ENCODE measurements at regions not wholly inside any gene's neighbourhood (a gene's known extent, or its start where the extent isn't known, plus 50 kb on each side); places are given as distances from the start of the nearest gene placed in this dataset.

DNA sequence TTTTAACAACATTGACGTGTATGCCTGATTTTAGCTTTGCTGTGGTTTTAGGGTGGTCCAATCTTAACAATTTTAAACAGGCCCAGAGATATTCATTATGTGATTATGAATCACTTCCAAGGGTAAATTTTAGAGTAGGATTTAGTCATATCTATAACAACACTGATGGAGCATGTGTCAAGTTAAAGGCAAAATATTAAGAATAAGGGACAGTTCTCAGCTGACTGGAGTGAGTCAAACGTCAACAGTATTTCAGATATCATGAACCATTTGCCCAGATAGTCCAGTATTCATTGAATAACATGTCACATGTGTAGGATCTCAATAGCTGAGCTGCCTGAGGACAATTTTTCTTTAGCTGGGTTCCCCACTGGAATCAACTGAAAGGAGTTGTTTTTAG is 61.3 kb upstream of the VCX2 start:
- DNase-seq (ENCODE audit: low spot score in 2 of 2) (no peak), FAIRE-seq (no peak)

DNA sequence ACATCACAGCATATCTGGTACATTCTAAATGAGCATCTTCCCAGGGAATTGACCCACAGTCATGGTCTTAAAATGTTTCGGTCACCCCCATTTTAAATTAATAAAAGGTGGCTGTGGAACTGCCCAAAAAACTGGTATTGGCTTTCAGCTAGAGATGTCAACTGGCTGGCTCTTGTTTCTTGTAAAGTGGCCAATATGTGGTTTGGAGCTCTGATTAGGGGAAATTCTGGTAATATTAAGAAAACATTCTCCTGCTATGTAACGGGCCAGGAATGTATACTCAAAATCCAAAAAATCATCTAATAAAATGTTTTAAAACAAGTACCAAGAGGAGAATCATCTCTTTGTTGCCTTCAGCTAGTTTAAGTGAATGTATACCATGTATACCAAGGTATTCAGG is 62.0 kb upstream of the VCX2 start:
- DNase-seq (ENCODE audit: low spot score in 2 of 2) (no peak), FAIRE-seq (no peak)

DNA sequence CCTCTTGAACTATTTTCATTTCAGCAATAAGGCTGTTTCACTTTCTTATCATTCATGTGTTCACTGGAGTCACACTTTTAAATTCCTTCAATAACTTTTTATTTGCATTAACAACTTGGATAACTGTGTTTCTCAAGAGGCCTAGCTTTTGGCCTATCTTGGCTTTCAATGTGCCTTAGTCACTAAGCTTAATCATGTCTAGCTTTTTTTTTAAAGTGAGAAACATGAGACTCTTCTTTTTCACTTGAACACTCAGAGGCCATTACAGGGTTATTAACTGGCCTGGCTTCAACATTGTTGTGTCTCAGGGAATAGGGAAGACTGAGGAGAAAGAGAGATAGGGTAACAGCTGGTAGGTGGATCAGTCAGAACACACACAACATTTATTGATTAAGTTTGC is 64.0 kb upstream of the VCX2 start:
- DNase-seq (ENCODE audit: low spot score in 2 of 2) (no peak), FAIRE-seq (no peak)

DNA sequence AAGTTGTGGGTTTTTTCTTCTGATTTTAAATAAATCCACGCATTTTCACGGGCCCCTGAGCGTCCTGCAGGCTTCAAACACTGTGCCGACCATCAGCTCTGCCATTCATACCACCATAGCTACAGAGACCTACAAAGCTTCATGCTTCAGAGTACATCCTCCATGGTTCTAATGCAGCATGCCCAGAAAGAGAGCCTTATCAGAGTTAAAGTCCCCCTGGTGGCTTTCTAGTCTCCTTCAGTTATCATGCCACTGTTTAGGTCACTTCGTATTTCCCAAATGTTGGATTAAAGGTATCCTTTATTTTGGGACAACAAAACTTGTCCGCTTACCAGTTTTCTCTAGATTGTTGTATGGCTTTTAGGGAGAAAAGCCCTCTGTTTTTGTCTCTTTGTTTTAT is 66.7 kb upstream of the VCX2 start:
- FAIRE-seq, result no peak
- DNase-seq (ENCODE audit: low spot score in 2 of 2), result no peak

DNA sequence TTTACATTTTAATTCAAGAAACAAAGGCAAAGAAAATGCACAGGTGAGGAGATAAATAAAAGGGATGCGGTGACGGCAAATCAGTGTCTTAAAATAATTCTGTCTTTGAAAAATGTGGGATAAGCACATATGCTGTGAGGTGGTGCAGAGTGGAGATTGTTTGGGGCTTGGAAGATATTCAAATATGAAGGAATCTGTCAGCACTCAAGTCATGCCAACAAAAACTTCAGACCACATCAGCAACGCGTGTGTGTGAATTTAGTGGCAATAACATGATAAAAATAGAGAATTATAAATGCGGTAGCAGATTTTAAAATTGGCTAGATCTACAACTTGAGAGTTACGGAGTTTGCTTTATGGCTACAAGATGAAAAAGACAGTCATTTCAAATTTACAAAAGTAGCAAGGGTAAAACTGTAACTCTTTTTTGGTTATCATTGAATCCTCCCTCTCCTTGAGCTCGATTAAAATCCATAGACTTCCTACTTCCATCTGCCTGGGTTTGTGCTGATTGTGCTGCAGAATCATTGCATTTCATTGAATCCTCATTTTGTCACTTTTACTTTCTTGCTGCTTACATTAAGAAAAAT is 71.5 kb upstream of the VCX2 start:
- FAIRE-seq, result no peak
- DNase-seq (ENCODE audit: low spot score in 2 of 2), result no peak

DNA sequence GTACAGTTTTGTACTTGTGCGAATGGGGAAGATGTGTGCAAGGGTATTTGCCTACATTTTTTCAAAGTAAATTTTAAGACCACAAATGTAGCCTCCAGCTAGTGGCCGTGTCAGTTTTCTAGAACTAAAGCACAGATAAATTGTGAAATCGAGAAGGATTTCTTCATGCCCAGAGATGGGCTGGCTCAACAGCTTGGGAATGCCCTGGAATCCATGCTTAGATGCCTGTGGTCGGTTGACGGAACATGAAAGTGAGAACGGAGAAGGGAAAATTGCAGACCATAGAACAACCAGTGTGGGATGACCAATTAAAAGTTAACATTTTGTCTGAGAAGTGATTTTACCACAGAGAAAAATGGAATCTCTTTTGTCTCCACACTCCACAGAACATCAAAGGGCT is 73.2 kb upstream of the VCX2 start:
- DNase-seq (ENCODE audit: low spot score in 2 of 2), result no peak
- no peak for FAIRE-seq

DNA sequence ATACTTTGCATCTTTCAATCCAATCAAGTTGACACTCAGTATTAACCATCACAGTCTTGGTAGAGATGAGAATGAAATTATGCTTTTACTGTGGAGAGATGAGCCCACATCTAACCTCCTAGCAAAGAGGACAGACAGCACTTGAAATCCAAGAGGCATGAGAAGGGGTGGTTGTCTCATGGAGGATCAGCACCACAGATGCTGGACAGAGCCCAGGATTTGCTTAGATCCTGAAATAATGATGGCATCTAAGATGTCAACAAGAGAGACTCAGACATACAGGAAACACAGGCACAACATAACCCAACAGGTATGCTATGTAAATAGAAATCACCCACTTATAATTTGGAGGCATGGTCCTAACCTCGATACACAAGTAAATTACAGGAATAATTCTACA is 74.3 kb upstream of the VCX2 start:
- FAIRE-seq (no peak), DNase-seq (ENCODE audit: low spot score in 2 of 2) (no peak)

DNA sequence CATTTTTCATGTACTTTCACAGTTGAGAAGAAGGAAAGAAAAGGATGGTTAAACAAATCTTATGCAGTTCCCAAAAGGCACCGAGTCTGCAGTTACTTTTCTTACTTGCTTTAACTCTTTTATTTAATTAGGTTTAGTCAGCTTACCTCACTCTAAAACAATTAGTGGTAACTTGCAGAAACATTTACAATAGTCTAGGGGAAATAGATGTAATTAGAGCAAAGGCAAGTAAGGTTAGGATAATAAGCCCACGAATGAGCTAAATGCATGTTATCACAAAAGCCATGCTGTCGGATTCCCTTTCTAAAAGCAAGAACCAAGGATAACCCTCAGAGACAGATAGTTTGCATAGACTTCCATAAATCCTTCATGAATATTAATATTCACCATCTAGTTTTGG is 82.0 kb upstream of the VCX2 start:
- FAIRE-seq, result no peak
- no peak for DNase-seq (ENCODE audit: low spot score in 2 of 2)

DNA sequence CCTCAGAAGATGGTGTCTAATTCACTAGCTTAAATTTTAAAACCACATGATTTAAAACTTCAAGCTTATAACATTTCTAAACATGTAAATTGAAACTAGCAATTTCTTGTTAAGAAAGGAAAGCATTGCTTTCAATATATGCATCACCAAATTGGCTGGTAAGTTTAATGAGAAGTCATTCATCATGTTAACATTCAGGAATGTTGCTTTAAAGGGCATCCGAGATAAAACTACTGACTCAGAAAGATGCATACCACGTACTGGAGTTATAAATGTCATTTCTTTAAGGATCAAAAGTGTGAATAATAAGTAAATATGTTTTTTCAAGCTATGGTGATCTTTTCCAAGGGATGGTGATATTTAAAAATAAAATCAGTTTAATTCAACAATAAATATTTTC is 83.3 kb upstream of the VCX2 start:
- FAIRE-seq (no peak), DNase-seq (ENCODE audit: low spot score in 2 of 2) (no peak)

DNA sequence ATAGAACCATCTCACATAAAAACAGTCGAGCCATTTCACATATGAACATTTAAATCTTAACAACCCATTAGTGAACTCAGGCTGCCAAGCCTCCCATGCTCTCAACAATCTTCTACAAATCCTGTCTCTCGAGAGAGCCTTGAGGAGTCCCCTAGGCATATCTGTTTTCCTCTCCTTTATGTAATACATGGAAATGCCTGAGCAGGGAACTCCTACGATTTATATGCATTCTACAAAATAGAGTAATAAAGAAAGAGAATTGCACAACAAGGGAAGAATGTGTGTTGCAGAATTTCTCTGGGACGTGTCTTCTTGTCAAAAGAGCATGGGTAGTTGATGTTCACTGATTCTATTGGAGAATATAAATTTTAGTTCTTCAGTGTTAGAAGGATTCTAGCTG is 101.8 kb upstream of the VCX2 start:
- no peak for FAIRE-seq
- DNase-seq (ENCODE audit: low spot score in 2 of 2), result no peak

DNA sequence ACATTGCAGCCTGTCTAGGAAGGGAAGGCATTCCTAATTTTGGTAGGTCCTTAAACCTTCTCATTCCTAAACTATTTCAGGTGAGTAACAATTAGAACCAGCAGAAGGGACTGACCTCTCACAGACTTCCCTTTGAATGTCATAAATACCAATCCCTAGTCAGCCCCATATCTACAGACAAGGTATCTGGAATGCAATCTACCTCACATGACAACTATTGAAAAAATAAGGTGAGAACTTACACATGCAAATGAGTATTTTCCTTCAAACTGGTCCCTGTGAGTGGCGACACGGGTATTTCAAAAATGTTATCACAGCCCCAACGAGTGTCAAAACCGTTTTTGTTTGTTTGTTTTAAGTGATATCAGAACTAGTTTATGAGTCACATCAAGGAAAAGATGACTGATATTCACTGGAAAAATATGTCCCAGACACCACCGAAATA is 102.4 kb upstream of the VCX2 start:
- no peak for DNase-seq (ENCODE audit: low spot score in 2 of 2)
- FAIRE-seq, result no peak

DNA sequence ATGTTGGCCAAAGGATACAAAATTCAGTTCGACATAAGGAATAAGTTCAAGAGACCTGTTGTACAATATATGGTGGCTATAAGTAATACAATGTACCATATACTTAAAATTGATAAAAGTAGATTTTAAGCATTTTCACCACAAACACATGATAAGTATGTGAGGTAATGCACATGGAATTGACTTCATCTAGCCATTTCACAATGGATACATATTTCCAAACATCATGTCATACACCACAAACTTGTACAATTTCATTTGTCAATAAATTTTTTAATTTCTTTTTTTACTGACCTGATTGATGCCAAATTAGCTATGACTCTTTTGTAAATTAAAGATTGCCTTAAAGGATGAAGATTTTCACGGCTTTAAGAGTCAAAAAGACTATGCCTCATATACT is 103.1 kb upstream of the VCX2 start:
- DNase-seq (ENCODE audit: low spot score in 2 of 2) (no peak), FAIRE-seq (no peak)

DNA sequence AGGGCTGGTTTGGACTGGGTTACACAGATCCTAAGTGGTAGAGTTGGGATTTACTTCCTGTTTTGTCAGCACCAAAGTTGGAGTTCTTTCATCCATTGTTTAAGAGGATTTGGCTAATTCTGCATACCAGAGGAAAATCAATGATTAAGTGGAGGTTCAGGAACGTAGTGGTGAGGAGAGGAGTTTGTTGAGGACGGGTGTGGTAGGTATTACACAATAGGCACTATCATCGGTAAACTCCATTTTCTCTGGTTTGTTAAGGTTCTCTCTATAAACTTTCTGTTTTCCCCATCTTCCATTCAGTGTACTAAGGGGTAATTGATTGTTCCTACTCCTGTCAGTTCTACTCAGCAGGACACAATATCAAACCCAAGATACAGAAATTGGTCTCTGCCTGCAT is 107.5 kb upstream of the VCX2 start:
- FAIRE-seq, result no peak

DNA sequence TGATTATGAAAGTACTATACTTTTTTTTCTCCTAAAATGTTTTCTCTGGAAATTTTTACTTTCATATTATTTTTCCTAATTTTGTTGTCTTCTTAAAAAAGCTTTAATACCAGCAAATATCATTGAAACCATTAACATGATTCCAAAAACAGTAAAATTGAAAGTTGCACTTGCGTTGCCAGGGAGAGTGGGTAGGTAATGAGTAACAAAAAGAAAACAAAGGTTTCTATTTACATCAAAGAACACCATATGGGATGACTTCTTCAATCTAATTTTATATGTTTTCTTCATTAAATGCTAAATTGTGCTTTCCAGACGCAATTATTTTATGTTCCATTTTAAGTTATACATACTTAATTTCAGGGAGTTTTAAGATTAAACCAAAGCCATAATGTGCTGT is 108.3 kb upstream of the VCX2 start:
- FAIRE-seq (peak; percentile 21), DNase-seq (ENCODE audit: low spot score in 2 of 2) (no peak)

More for the DNA sequence above, 107.5 kb upstream of the VCX2 start:
- DNase-seq (ENCODE audit: low spot score in 2 of 2), result no peak

DNA sequence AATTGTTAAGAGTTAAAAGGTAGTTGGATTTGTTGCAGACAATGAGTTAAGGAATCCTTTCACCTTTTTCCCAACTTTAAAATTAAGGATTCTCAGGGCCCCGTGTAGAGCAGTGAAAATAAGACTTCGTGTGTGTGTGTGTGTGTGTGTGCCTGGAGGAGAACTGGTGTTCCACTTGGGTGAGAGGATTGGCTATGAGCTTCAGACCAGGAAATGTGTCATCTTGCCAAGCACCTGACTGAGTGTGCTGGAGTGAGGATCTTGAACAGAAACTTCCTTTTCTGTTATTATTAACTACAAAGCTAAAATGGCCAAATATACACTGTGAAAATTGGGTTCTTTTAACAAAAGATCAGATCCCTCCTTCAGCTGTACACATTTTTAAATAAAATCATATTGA is 113.1 kb upstream of the VCX2 start:
- no peak for DNase-seq (ENCODE audit: low spot score in 2 of 2)
- FAIRE-seq, result no peak

DNA sequence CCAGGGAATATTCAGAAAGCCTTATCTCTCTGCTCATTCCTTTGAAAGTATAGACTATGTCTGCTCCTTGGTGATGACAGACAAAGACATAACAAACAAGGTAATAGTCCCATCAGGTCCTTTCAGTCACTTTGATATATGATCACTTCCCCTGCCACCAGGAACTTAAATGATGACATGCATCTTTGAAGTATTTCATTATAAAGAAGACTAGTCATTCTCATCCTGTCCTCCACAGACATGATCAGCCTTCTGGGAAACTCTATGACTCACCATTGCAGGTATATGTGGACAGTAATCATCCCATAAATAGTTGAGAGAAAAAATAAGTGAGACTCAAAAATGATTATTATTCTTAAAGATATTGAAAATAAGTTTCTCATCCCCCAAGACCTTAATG is 117.5 kb upstream of the VCX2 start:
- DNase-seq (ENCODE audit: low spot score in 2 of 2), result no peak
- no peak for FAIRE-seq

DNA sequence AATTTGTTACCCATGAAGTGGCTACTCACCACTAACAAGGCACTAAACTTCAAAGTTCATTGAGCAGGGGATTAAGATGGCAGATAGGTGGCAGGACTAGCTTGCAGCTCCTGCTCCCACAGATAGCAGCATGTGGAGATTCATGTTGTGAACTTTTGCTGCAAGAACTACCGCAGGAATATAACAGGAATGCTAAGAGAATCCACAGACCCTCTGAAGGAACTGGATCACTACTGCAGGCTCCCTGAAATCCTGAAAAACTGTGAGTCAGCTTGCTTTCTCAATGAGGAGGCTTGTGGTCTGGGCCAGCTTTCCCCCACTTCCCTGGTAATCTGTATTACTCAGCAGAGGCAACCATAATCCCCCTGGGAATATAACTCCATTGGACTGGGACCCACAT is 118.5 kb upstream of the VCX2 start:
- no peak for DNase-seq (ENCODE audit: low spot score in 2 of 2)
- FAIRE-seq, result no peak

DNA sequence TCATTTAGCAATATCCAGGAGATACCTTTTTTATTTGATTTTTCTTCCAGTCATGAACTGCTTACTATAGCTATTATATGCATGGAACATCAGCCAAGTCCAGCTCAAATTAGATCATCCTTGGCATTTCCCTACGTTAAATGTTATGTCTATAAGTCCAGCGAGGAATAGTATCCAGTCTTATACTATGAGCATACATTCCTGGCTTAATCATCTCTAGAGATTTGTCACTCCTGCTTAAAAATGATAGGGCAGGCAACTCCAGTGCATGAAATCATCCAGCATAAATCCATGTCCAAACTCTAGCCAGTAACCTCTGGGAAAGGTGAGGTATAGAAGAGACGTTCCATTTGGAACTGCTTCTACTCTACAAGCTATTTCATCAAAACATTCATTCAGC is 126.7 kb upstream of the VCX2 start:
- DNase-seq (ENCODE audit: low spot score in 2 of 2) (no peak), FAIRE-seq (no peak)

DNA sequence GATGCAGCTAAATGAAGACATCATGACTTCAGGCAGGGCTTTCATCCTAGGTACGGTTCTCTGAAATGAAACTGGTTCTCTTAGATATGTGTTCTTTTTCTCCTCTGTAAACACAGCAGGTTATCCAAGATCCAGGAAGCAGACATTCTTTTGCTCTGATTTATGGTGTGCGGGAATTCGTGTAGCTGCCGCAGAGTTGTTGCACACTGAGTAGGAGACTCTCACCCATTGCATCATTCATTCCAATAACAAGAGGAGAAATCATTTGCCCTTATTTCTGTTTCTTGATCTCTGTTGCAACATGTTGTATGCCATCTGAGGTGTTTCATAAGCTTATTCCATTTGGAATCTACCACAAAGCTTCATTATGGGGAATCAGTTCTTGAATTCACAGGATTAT is 133.6 kb upstream of the VCX2 start:
- FAIRE-seq, result no peak
- no peak for DNase-seq (ENCODE audit: low spot score in 2 of 2)

DNA sequence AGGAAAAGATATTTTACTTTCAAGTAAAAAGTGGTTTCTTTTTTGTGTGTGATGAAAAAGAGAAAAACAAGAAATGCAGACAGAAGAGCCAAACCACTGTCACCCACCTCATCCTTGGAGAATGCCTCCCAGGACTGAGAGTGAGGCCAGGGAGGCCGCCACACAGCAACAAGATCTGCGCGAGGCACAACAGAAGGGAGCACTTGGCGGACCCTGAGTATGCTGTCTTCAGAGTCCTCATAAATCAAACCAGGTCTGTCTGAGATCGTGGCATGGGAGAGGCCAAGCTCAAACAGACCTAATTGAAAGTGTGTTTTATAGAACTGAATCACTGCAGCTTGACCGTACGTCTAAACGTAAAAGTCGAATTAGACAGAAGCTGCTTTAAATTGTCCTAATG is 134.3 kb upstream of the VCX2 start:
- FAIRE-seq (no peak), DNase-seq (ENCODE audit: low spot score in 2 of 2) (no peak)

DNA sequence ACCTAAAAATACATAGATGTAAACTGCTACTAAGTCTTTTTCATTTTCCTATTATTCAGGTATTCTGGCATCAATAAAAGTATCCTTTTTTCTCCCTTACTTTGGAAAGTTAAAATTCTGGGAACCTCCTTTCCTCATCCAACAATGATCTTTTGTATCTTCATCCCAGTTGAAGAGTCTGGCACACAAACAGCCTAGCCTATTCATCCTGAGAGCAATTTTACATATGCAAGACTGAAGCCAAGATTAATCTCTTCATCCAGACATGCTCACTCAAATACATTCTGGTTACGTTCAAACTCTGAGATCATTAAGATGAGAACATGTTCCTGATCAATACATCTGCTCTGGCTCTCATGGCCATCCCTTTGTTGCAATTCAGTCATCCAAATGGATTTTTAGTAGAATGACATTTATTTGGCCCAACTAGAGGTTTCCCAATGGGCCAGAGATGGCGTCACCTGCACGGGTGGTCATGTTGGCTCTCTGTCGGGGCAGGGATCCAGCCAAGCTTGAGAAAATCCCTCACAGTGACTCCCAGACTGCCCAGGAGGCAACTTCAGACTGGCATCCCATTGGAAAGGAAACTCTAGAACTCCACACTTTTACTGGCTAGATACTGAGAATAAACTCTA is 135.3 kb upstream of the VCX2 start:
- DNase-seq (ENCODE audit: low spot score in 2 of 2), result no peak
- FAIRE-seq, result no peak

DNA sequence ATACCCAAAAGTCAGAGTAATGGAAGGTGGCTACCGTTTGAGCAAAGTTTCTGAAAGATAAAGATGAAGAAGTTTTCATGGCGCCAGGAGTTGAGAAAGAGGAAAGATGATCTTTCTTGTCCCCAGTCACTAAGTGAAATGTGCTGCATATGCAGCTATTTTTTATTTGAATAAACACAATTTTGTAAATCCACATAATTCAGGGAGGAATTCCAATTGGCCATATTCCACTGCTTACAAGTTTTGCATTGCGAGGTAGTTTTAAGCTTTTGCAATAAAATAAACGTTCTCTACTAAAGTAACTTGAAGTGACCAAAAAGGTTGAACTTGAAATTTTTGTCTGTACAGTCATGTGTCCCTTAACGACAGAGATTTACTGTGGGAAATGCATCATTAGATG is 139.3 kb upstream of the VCX2 start:
- no peak for FAIRE-seq
- no peak for DNase-seq (ENCODE audit: low spot score in 2 of 2)

DNA sequence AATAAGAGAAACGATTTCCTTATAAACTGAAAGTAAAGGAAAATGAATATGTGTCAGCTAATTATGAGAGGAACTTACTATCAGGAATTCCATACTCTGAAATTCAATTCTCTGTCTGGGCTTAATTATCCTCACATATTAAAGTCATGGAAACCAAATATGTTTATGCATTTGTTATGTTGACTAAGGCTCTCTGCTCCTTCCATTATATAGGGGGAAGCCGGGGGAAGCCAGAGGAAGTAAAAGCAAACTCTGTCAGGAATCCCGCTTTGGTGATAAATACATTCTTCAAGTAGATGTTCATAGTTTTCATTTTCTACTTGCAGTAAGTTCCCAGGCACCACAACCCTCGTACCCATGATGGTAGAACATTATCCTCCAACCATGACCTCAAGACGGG is 142.8 kb upstream of the VCX2 start:
- FAIRE-seq (no peak), DNase-seq (ENCODE audit: low spot score in 2 of 2) (no peak)
